H9 (cell line): ENCODE measurements at regions not wholly inside any gene's neighbourhood (a gene's known extent, or its start where the extent isn't known, plus 50 kb on each side); places are given as distances from the start of the nearest gene placed in this dataset.
"Not testable (repeated sequence)": the region's sequence is repeated elsewhere in the genome, so short reads cannot be mapped to it uniquely, and the experiment has no call there.

Source experiments
- DNase-seq: peaks from one replicate; pipeline ENCODE4 v3.0.0-alpha.2; 2017
- H2AFZ ChIP-seq: one replicate; pipeline ENCODE4 v1.6.1; 2013; ENCODE audit warnings: mild to moderate bottlenecking, low read length, control low read depth, moderate library complexity
- H2AK5ac ChIP-seq: 2 replicates; pipeline ENCODE4 v1.6.1; 2013; ENCODE audit warnings: low read length, control low read depth, mixed read lengths; ENCODE audit not compliant: insufficient read length
- H2BK120ac ChIP-seq: one replicate; pipeline ENCODE4 v1.6.1; 2013; ENCODE audit warnings: low read depth, mild to moderate bottlenecking, low read length, control low read depth, inconsistent platforms; ENCODE audit not compliant: poor library complexity, severe bottlenecking
- H2BK12ac ChIP-seq: 2 replicates; pipeline ENCODE4 v1.6.1; 2013; ENCODE audit warnings: low read length, control low read depth, mixed read lengths, low read depth; ENCODE audit not compliant: insufficient read length
- H2BK15ac ChIP-seq: 2 replicates; pipeline ENCODE4 v1.6.1; 2013; ENCODE audit warnings: low read depth, low read length, control low read depth
- H2BK20ac ChIP-seq: one replicate; pipeline ENCODE4 v1.6.1; 2013; ENCODE audit warnings: low read depth, mild to moderate bottlenecking, low read length, control low read depth, inconsistent platforms; ENCODE audit not compliant: poor library complexity, severe bottlenecking
- H2BK5ac ChIP-seq: 2 replicates; pipeline ENCODE4 v1.6.1; 2013; ENCODE audit warnings: low read length, control low read depth, mixed read lengths; ENCODE audit not compliant: insufficient read length
- H3K14ac ChIP-seq: 2 replicates; pipeline ENCODE4 v1.6.1; 2013; ENCODE audit warnings: low read length, control low read depth; ENCODE audit not compliant: insufficient read depth
- H3K18ac ChIP-seq: 2 replicates; pipeline ENCODE4 v1.6.1; 2013; ENCODE audit warnings: low read depth, mild to moderate bottlenecking, mixed read lengths, low read length, control low read depth; ENCODE audit not compliant: insufficient read length
- H3K23ac ChIP-seq: 2 replicates; pipeline ENCODE4 v1.6.1; 2013; ENCODE audit warnings: low read length, control low read depth, mixed read lengths, low read depth; ENCODE audit not compliant: insufficient read length
- H3K23me2 ChIP-seq: 2 replicates; pipeline ENCODE4 v1.6.1; 2013; ENCODE audit warnings: low read depth, mild to moderate bottlenecking, mixed read lengths, low read length, control low read depth; ENCODE audit not compliant: insufficient read length, poor library complexity, severe bottlenecking
- H3K27ac ChIP-seq: 2 replicates; pipeline ENCODE4 v1.5.1; 2013; ENCODE audit warnings: low read length, control low read depth, mixed read lengths, low read depth; ENCODE audit not compliant: insufficient read length
- H3K27me3 ChIP-seq: 2 replicates; pipeline ENCODE4 v1.6.1; 2013; ENCODE audit warnings: low read length, control low read depth, inconsistent platforms; ENCODE audit not compliant: insufficient read depth
- H3K4ac ChIP-seq: 2 replicates; pipeline ENCODE4 v1.6.1; 2013; ENCODE audit warnings: low read depth, mild to moderate bottlenecking, control low read depth, inconsistent platforms, low read length, moderate library complexity
- H3K4me1 ChIP-seq: 2 replicates; pipeline ENCODE4 v1.6.1; 2013; ENCODE audit warnings: low read length, control low read depth, inconsistent platforms; ENCODE audit not compliant: insufficient read depth
- H3K4me2 ChIP-seq: 2 replicates; pipeline ENCODE4 v1.6.1; 2013; ENCODE audit warnings: low read length, control low read depth, mixed read lengths; ENCODE audit not compliant: insufficient read length, insufficient read depth
- H3K56ac ChIP-seq: 2 replicates; pipeline ENCODE4 v1.6.1; 2013; ENCODE audit warnings: low read depth, mild to moderate bottlenecking, mixed read lengths, low read length, control low read depth; ENCODE audit not compliant: insufficient read length
- H3K79me1 ChIP-seq: 2 replicates; pipeline ENCODE4 v1.6.1; 2013; ENCODE audit warnings: low read depth, mild to moderate bottlenecking, moderate library complexity, low read length, control low read depth, inconsistent platforms; ENCODE audit not compliant: insufficient read depth, poor library complexity, severe bottlenecking
- H3K79me2 ChIP-seq: 2 replicates; pipeline ENCODE4 v1.6.1; 2013; ENCODE audit warnings: low read length, control low read depth, inconsistent platforms; ENCODE audit not compliant: insufficient read depth
- H3K9ac ChIP-seq: 2 replicates; pipeline ENCODE4 v1.6.1; 2013; ENCODE audit warnings: low read length, control low read depth, mixed read lengths; ENCODE audit not compliant: insufficient read length; ENCODE audit errors: extremely low read depth
- H3K9me3 ChIP-seq: one replicate; pipeline ENCODE4 v1.6.1; 2013; ENCODE audit warnings: low read depth, low read length, inconsistent platforms; ENCODE audit not compliant: control insufficient read depth
- H3T11ph ChIP-seq: one replicate; pipeline ENCODE4 v1.6.1; 2013; ENCODE audit warnings: mild to moderate bottlenecking, low read length, control low read depth, inconsistent platforms
- H4K20me1 ChIP-seq: one replicate; pipeline ENCODE4 v1.6.1; 2013; ENCODE audit not compliant: control insufficient read depth, insufficient read length, insufficient read depth
- H4K5ac ChIP-seq: 2 replicates; pipeline ENCODE4 v1.6.1; 2013; ENCODE audit warnings: low read depth, mild to moderate bottlenecking, mixed read lengths, low read length, control low read depth; ENCODE audit not compliant: insufficient read length
- H4K8ac ChIP-seq: replicated peaks from 2 replicates; pipeline ENCODE4 v1.6.1; 2013; ENCODE audit warnings: low read length, control low read depth, mixed read lengths, low read depth; ENCODE audit not compliant: insufficient read length
- H4K91ac ChIP-seq: 2 replicates; pipeline ENCODE4 v1.6.1; 2013; ENCODE audit warnings: low read depth, mild to moderate bottlenecking, moderate library complexity, mixed read lengths, low read length, control low read depth; ENCODE audit not compliant: insufficient read length
- H3K27ac Mint-ChIP-seq, 3 experiments: 2 replicates in 2 of 3; 3 replicates in 1 of 3; pipeline ENCODE4 v1.8.0; 2020 to 2021; ENCODE audit warnings: mixed read lengths in 3 of 3, mild to moderate bottlenecking in 1 of 3, moderate library complexity in 1 of 3
- H3K27me3 Mint-ChIP-seq: 2 replicates; pipeline ENCODE4 v1.8.0; 2021; ENCODE audit warnings: low read depth, mild to moderate bottlenecking, moderate library complexity, mixed read lengths
- H3K36me3 Mint-ChIP-seq, 3 experiments: 2 replicates in 2 of 3; 3 replicates in 1 of 3; pipeline ENCODE4 v1.8.0; 2020 to 2021; ENCODE audit warnings: low read depth in 3 of 3, mixed read lengths in 3 of 3; ENCODE audit not compliant: insufficient read depth in 1 of 3
- H3K4me1 Mint-ChIP-seq, 2 experiments: 2 replicates each; pipeline ENCODE4 v1.8.0; 2020; ENCODE audit warnings: mixed read lengths in 2 of 2
- H3K4me3 Mint-ChIP-seq, 2 experiments: 2 replicates in 1 of 2; 3 replicates in 1 of 2; pipeline ENCODE4 v1.8.0; 2020 to 2021; ENCODE audit warnings: mild to moderate bottlenecking in 2 of 2, mixed read lengths in 2 of 2, moderate library complexity in 1 of 2
- H3K9me3 Mint-ChIP-seq, 2 experiments: 2 replicates in 1 of 2; 3 replicates in 1 of 2; pipeline ENCODE4 v1.8.0; 2020; ENCODE audit warnings: mild to moderate bottlenecking in 2 of 2, mixed read lengths in 2 of 2, moderate library complexity in 1 of 2
- WGBS: extraction: QIAGEN DNeasy Blood & Tissue Kit; methylation state at CpG from one replicate; pipeline ENCODE4 v1.1.7; 2013; ENCODE audit warnings: missing lambda C conversion rate, low lambda C conversion rate, mixed read lengths; ENCODE audit not compliant: insufficient read length; ENCODE audit errors: extremely low coverage; 5-methylcytosine and 5-hydroxymethylcytosine counted together

- not testable (repeated sequence) for H3K79me2 ChIP-seq, H3K4me2 ChIP-seq, DNase-seq, H4K20me1 ChIP-seq, H2BK5ac ChIP-seq, H3K4me1 ChIP-seq, H3K9me3 ChIP-seq, H2BK12ac ChIP-seq, H3K79me1 ChIP-seq, H3K9me3 Mint-ChIP-seq, H3K56ac ChIP-seq, H3K14ac ChIP-seq, H2BK120ac ChIP-seq, H3K23me2 ChIP-seq, H3K18ac ChIP-seq, H3K4ac ChIP-seq, H3K27ac ChIP-seq, H4K91ac ChIP-seq, H3K4me3 Mint-ChIP-seq, H3K4me1 Mint-ChIP-seq, H4K5ac ChIP-seq, H2AFZ ChIP-seq, H2BK20ac ChIP-seq, H3K27ac Mint-ChIP-seq, H3K27me3 Mint-ChIP-seq, H3K36me3 Mint-ChIP-seq, H3K23ac ChIP-seq, H3T11ph ChIP-seq, H4K8ac ChIP-seq, H2BK15ac ChIP-seq, H2AK5ac ChIP-seq, H3K27me3 ChIP-seq, H3K9ac ChIP-seq
- no CpG with 5 or more reads among the region's 8 CpGs for WGBS
Observed at GRCh38 chr15:31707944-31708702, 322.2 kb upstream of the CHRNA7 start.

GRCh38 chr15:31708703-31709327 is 321.5 kb upstream of the CHRNA7 start:
- H2AFZ ChIP-seq, H3K27me3 Mint-ChIP-seq, H4K5ac ChIP-seq, H3K9me3 ChIP-seq, H4K91ac ChIP-seq, H3K14ac ChIP-seq, H3K4me3 Mint-ChIP-seq, H3K79me1 ChIP-seq, H2BK20ac ChIP-seq, H2BK15ac ChIP-seq, H3T11ph ChIP-seq, H2BK12ac ChIP-seq, H2BK5ac ChIP-seq, H3K9me3 Mint-ChIP-seq, DNase-seq, H3K27ac Mint-ChIP-seq, H2AK5ac ChIP-seq, H3K23ac ChIP-seq, H3K9ac ChIP-seq, H3K18ac ChIP-seq, H3K36me3 Mint-ChIP-seq, H3K56ac ChIP-seq, H3K4me1 Mint-ChIP-seq, H2BK120ac ChIP-seq, H3K4ac ChIP-seq, H3K27ac ChIP-seq, H3K23me2 ChIP-seq, H3K4me2 ChIP-seq, H4K20me1 ChIP-seq, H3K79me2 ChIP-seq, H4K8ac ChIP-seq, H3K4me1 ChIP-seq, H3K27me3 ChIP-seq: not testable (repeated sequence)
- WGBS, result no CpG with 5 or more reads among the region's 9 CpGs
